ENCODE measurements at regions not wholly inside any gene's neighbourhood (a gene's known extent, or its start where the extent isn't known, plus 50 kb on each side); places are given as distances from the start of the nearest gene placed in this dataset.
"Not testable (repeated sequence)": the region's sequence is repeated elsewhere in the genome, so short reads cannot be mapped to it uniquely, and the experiment has no call there.

DNA sequence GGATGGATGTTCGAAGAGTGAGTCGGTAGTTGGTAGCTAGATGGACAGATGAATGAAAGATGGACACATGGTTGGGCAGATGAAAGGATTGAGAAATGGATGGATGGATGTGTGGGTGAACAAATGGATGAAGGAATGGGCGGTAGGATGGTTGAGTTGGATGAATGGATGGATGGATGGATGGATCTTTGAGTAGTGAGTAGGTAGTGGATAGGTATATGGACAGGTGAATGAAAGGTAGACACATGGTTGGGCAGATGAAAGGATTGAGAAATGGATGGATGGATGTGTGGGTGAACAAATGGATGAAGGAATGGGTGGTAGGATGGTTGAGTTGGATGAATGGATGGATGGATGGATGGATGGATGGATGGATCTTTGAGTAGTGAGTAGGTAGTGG lies 97.0 kb upstream of the ADAMTS2 start:
- intact Hi-C loops (cut with micrococcal nuclease); POLR2A ChIA-PET; H3K27ac Mint-ChIP-seq (ENCODE audit: low read depth, unreplicated experiment); H3K36me3 Mint-ChIP-seq (ENCODE audit: insufficient read depth, unreplicated experiment); H3K27me3 Mint-ChIP-seq (ENCODE audit: insufficient read depth, unreplicated experiment); H3K4me3 Mint-ChIP-seq (ENCODE audit: unreplicated experiment); H3K4me1 Mint-ChIP-seq (ENCODE audit: insufficient read depth, unreplicated experiment); DNase-seq (ENCODE audit: unreplicated experiment); BruUV-seq (replicated peaks): not testable (repeated sequence)
- CTCF ChIA-PET, result interaction anchor here (0.6 kb wide), 1 partner anchor 750 kb away, joined by 3 read pairs; no protein-coding TSS in a partner anchor
- peaks cover 20% of the 10 kb centered on the region for H3K9me3 Mint-ChIP-seq (ENCODE audit: unreplicated experiment)

DNA sequence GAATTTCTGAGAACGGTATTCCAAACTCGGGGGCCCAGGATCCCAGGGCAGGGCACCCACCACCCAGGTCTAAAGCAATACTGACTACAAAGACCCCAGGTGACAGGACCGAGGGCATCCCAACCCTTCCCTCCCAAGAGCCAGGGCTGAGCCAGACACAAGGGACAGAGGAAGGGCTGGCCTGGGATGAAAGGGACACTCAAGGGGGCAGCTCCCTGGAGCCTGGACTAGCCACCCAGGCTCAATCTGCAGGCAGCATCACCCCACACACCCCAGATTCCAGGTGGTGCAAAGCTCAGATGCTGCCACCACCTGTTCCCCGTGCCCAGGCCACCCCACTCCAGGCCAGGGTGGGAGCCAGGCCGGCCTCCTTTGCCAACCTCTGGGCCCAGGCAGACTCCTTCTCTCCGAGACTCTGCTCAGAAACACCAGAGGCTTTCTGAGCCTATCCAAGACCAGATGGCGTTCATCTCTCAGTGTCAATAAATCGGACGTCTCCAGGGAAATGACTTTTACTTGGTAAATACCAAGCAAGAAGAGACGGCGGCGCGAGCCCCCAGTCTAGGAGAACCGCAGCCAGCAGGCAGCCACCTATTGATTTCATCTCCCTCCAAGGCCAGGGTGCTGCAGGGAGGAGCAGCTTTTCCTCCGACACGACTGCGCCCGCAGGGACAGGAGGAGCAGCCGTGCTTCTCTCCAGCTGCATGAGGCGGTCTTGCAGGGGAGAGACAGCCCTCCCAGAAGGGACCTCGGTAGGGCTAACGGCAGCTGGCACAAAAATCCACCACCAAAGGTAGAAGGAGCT lies 94.1 kb upstream of the ADAMTS2 start:
- Mint-ChIP-seq H3K4me1 (ENCODE audit: insufficient read depth, unreplicated experiment) (no peaks in the 10 kb centered on the region), H3K9me3 (ENCODE audit: unreplicated experiment) (peaks cover 34% of the 10 kb centered on the region), H3K36me3 (ENCODE audit: insufficient read depth, unreplicated experiment) (no peaks in the 10 kb centered on the region), H3K27me3 (ENCODE audit: insufficient read depth, unreplicated experiment) (no peaks in the 10 kb centered on the region), H3K27ac (ENCODE audit: low read depth, unreplicated experiment) (no peak overlapping the region), H3K4me3 (ENCODE audit: unreplicated experiment) (no peak overlapping the region)
- POLR2A ChIA-PET, result no interaction called here
- CTCF ChIA-PET, result interaction anchor here (0.7 kb wide), 1 partner anchor 889 kb away, joined by 3 read pairs; no protein-coding TSS in a partner anchor
- TF ChIP-seq, protein P1, sequence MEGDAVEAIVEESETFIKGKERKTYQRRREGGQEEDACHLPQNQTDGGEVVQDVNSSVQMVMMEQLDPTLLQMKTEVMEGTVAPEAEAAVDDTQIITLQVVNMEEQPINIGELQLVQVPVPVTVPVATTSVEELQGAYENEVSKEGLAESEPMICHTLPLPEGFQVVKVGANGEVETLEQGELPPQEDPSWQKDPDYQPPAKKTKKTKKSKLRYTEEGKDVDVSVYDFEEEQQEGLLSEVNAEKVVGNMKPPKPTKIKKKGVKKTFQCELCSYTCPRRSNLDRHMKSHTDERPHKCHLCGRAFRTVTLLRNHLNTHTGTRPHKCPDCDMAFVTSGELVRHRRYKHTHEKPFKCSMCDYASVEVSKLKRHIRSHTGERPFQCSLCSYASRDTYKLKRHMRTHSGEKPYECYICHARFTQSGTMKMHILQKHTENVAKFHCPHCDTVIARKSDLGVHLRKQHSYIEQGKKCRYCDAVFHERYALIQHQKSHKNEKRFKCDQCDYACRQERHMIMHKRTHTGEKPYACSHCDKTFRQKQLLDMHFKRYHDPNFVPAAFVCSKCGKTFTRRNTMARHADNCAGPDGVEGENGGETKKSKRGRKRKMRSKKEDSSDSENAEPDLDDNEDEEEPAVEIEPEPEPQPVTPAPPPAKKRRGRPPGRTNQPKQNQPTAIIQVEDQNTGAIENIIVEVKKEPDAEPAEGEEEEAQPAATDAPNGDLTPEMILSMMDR (IDR thresholded peaks at IDR 0.05; ENCODE audit: unreplicated experiment), result no peak
- DNase-seq (ENCODE audit: unreplicated experiment), result no peak
- no TSS peak for BruUV-seq (replicated peaks)
- intact Hi-C loops (cut with micrococcal nuclease), result no loop called here

DNA sequence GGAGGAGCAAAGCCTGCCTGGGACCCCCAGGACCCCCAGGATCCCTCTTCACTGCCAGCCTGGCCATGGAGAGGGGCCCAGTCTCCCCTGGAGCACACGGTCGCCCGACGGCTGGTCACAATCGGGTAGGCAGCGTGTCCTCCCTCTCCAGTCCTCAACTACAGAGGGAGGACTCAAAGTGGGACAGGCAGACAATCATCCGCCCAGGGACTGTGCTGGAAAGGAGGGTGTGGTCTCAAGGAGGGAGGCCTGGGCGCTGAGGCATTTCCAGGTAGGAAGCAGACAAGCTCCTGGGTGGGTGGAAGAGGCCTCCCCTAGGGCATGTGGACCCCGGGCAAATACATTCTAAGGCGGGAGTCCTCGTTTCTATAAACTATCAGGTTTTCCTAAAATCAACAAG lies 93.2 kb upstream of the ADAMTS2 start:
- Mint-ChIP-seq H3K4me1 (ENCODE audit: insufficient read depth, unreplicated experiment) (no peaks in the 10 kb centered on the region), H3K36me3 (ENCODE audit: insufficient read depth, unreplicated experiment) (no peaks in the 10 kb centered on the region), H3K27me3 (ENCODE audit: insufficient read depth, unreplicated experiment) (no peaks in the 10 kb centered on the region), H3K9me3 (ENCODE audit: unreplicated experiment) (peaks cover 34% of the 10 kb centered on the region), H3K4me3 (ENCODE audit: unreplicated experiment) (no peak overlapping the region), H3K27ac (ENCODE audit: low read depth, unreplicated experiment) (no peak overlapping the region)
- DNase-seq (ENCODE audit: unreplicated experiment), result no peak
- intact Hi-C loops (cut with micrococcal nuclease), result no loop called here
- ChIA-PET POLR2A (no interaction called here), CTCF (interaction anchor here (0.7 kb wide), 1 partner anchor 888 kb away, joined by 3 read pairs; no protein-coding TSS in a partner anchor)
- TF ChIP-seq, protein P1 (IDR thresholded peaks at IDR 0.05; ENCODE audit: unreplicated experiment), result no peak
- no TSS peak for BruUV-seq (replicated peaks)

DNA sequence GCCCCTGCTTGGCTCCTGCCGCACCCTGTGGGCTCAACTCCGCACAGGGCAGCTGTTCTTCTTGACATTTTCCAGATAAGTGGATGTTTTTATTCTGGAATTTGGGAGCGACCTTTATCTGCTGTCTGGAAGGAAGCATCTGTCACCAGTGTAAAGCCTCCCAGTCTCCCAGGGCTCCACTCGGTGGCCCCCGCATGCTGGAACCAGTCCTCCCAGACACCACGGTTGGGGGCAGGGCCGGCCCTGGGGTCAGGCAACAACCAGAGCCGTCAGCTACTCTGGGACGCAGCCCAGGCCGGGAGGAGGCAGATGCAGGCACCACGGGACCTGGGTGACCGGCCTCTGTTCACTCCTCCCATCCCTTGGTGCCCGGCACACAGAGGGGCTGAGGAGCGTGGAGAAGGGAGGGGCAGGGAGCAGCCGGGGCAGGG lies 92.8 kb upstream of the ADAMTS2 start:
- TF ChIP-seq, protein P1 (IDR thresholded peaks at IDR 0.05; ENCODE audit: unreplicated experiment), result no peak
- H3K4me1 Mint-ChIP-seq (ENCODE audit: insufficient read depth, unreplicated experiment), result no peaks in the 10 kb centered on the region
- H3K4me3 Mint-ChIP-seq (ENCODE audit: unreplicated experiment), result no peak overlapping the region
- CTCF ChIA-PET, result no interaction called here
- no peaks in the 10 kb centered on the region for H3K27me3 Mint-ChIP-seq (ENCODE audit: insufficient read depth, unreplicated experiment)
- no peaks in the 10 kb centered on the region for H3K36me3 Mint-ChIP-seq (ENCODE audit: insufficient read depth, unreplicated experiment)
- no peak overlapping the region for H3K27ac Mint-ChIP-seq (ENCODE audit: low read depth, unreplicated experiment)
- H3K9me3 Mint-ChIP-seq (ENCODE audit: unreplicated experiment), result peaks cover 36% of the 10 kb centered on the region
- BruUV-seq (replicated peaks), result no TSS peak
- no peak for DNase-seq (ENCODE audit: unreplicated experiment)
- intact Hi-C loops (cut with micrococcal nuclease), result no loop called here
- POLR2A ChIA-PET, result no interaction called here
